AG04450 (cell line): ENCODE measurements at regions not wholly inside any gene's neighbourhood (a gene's known extent, or its start where the extent isn't known, plus 50 kb on each side); places are given as distances from the start of the nearest gene placed in this dataset.

ENCODE experiments used
- CTCF ChIA-PET: fragments of 300-600, 350-600 bp; formaldehyde crosslinking; extraction: SDS; loops from one replicate; lab custom pipeline; 2022; ENCODE audit warnings: antibody characterized with exemption, inconsistent platforms; lab: Charles Lee
- POLR2A ChIA-PET: fragments of 350-600 bp; formaldehyde crosslinking; extraction: SDS; loops from one replicate; lab custom pipeline; 2021; ENCODE audit warnings: antibody characterized with exemption, inconsistent platforms; lab: Yijun Ruan, JAX
- DNase-seq: peaks from one replicate; pipeline ENCODE4 v3.0.0-alpha.2; 2011; ENCODE audit warnings: low read depth, low spot score
- H3K27ac ChIP-seq: one replicate; pipeline ENCODE4 v1.5.1; 2012; ENCODE audit warnings: low read depth, low read length, control low read depth
- H3K27me3 ChIP-seq: one replicate; pipeline ENCODE4 v1.6.0; 2012; ENCODE audit warnings: low read length; ENCODE audit not compliant: control insufficient read depth, insufficient read depth
- H3K4me3 ChIP-seq: 2 replicates; pipeline ENCODE4 v1.5.1; 2011; ENCODE audit warnings: mild to moderate bottlenecking, low read depth, low read length, control low read depth
- H3K9me3 ChIP-seq: 2 replicates; pipeline ENCODE4 v1.5.1; 2012; ENCODE audit warnings: low read length; ENCODE audit not compliant: control insufficient read depth, insufficient read depth
- TF ChIP-seq, protein P1 (sequence below): IDR thresholded peaks from 2 replicates; pipeline ENCODE4 v1.5.1; 2011; ENCODE audit warnings: low read depth, low read length, control low read depth, inconsistent platforms

DNA sequence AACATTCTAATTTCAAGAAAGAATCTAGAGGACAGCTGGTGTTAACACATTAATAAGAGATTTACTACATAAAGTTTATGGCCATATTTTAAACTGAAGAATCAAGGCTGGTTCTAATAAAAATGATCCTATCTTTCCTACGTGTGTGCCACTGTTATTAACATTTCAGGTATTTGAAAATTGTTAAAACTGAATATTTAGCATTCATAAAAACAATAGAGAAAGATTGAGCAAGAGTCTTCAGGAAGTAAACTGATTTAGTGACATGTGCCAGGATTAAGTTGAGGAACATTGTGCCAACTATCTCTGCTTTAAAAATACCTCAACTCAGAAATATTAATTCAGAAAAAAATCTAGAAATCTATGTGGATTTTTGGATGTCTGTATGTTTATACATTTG is 810.1 kb downstream of the FAT4 start:
- no peaks in the 10 kb centered on the region for H3K27me3 ChIP-seq
- no peak for DNase-seq
- POLR2A ChIA-PET, result no interaction called here
- H3K4me3 ChIP-seq, result no peak overlapping the region
- H3K9me3 ChIP-seq, result no peaks in the 10 kb centered on the region
- TF ChIP-seq, protein P1, sequence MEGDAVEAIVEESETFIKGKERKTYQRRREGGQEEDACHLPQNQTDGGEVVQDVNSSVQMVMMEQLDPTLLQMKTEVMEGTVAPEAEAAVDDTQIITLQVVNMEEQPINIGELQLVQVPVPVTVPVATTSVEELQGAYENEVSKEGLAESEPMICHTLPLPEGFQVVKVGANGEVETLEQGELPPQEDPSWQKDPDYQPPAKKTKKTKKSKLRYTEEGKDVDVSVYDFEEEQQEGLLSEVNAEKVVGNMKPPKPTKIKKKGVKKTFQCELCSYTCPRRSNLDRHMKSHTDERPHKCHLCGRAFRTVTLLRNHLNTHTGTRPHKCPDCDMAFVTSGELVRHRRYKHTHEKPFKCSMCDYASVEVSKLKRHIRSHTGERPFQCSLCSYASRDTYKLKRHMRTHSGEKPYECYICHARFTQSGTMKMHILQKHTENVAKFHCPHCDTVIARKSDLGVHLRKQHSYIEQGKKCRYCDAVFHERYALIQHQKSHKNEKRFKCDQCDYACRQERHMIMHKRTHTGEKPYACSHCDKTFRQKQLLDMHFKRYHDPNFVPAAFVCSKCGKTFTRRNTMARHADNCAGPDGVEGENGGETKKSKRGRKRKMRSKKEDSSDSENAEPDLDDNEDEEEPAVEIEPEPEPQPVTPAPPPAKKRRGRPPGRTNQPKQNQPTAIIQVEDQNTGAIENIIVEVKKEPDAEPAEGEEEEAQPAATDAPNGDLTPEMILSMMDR, result no peak
- CTCF ChIA-PET, result no interaction called here
- no peak overlapping the region for H3K27ac ChIP-seq

DNA sequence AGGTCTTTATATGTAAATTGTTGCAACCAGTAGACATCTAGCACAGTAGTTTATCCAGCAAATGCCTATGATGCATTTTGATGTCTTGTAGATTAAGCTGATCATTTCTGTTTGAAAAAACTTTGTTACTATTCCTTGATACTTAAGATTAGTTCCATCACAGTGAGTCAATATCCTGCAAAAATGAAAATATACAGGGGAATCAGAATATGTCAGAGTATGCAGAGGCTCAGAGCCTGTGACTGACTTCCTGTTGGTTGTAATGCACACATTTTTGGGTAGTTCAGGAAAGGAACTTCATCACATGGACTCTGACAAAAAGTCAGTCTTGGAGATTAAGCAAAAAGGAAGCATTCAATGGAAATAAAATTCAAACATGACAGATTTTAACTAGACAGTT is 815.5 kb downstream of the FAT4 start:
- ChIA-PET CTCF (no interaction called here), POLR2A (no interaction called here)
- peaks cover 6% of the 10 kb centered on the region; the same call in 1 of the 2 replicates for H3K9me3 ChIP-seq
- TF ChIP-seq, protein P1, result no peak
- no peak overlapping the region for H3K4me3 ChIP-seq
- H3K27ac ChIP-seq, result no peak overlapping the region
- DNase-seq, result no peak
- H3K27me3 ChIP-seq, result no peaks in the 10 kb centered on the region

DNA sequence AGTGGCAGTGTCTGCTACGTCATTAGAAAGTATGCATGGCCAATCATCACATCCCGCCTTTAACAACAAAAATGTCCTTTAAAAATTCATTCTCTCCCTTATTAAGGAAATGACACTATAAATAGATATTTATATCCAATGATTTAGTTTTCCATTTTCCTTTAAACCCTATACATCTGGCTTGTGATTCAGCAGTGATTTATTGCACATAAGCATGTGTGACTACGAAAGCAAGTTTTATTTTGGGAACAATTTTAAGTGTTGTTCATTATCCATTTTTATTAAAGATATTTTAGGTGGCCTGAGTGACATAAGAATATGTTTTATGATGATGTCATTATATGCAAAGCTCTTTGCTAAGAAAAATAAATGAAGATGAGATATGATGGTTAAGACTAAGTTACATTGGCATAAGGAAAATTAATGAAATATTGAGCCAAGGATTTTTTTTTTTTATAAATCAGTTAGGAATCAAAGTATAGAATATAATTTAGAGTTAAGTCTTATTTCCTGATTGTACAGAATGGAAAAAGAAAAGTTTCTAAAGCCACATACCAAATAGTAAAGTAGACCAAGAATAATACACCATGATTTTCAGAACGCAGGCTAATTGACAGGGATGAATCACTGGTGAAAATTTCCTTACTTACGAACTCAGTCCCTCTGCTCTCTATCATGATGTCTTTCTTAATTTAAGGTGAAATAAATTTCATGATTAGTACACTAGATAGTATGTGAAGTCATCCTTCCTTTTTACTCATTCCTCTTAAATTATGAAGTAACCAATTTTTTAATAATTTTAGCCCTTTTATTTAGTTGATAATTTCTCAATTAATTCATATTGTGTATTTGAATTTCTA is 822.4 kb downstream of the FAT4 start:
- Histone ChIP-seq H3K9me3 (no peaks in the 10 kb centered on the region), H3K27ac (no peak overlapping the region), H3K27me3 (no peaks in the 10 kb centered on the region), H3K4me3 (no peak overlapping the region)
- TF ChIP-seq, protein P1, result no peak
- ChIA-PET CTCF (no interaction called here), POLR2A (no interaction called here)
- no peak for DNase-seq

DNA sequence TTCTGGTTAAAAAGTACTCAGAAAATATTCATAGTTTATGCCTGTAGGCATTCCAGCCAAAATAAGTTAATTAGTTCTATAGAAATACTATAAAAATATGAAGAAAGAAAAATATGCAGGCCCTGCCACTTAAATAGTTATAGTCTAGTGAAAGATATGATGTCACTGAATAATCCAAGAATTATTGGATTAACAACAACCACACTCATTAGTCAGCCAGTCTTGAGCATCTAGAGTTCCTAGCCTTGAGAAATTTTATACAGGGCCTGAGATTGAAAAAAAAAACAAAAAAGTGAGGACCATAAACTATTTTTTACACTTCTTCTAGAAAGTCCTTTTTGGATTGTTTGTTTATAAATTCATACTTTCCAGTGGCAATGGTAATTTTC is 823.0 kb downstream of the FAT4 start:
- H3K27ac ChIP-seq, result no peak overlapping the region
- H3K27me3 ChIP-seq, result no peaks in the 10 kb centered on the region
- H3K9me3 ChIP-seq, result no peaks in the 10 kb centered on the region
- no peak overlapping the region for H3K4me3 ChIP-seq
- TF ChIP-seq, protein P1, result no peak
- CTCF ChIA-PET, result no interaction called here
- DNase-seq, result no peak
- POLR2A ChIA-PET, result no interaction called here

DNA sequence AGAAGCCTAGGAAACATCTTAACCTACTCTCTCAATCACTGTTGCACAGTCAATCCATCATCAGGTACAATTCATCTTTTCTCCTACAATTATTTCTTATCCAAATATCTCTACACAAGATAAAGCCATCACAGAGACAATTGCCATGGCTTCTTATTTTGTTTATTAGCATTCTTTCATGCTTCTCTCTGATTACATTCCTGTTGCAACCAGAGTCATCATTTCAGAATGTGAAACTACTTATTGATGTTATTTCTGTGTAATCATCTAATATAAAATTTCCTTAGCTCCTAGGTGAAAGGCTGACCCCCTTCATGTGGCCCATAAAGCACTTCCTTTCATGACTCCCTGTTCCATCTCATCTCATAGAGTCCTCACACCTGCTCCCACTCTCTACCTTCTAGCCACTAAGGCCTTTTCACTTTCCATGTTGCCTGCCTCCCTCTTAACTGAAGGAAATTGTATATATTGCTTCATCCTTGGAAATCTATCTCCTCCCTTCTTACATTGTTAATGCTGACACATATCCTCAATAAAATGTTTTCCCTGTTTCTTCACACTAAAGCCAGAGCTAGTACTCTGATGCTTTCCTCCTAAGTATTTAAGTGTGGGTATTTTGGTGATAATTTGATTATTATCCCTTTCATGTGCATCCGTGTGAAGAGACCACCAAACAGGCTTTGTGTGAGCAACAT is 829.9 kb downstream of the FAT4 start:
- CTCF ChIA-PET, result no interaction called here
- Histone ChIP-seq H3K9me3 (no peaks in the 10 kb centered on the region), H3K27me3 (no peaks in the 10 kb centered on the region), H3K27ac (no peak overlapping the region), H3K4me3 (no peak overlapping the region)
- TF ChIP-seq, protein P1, result no peak
- DNase-seq, result no peak
- POLR2A ChIA-PET, result no interaction called here
